ENCODE measurements at regions not wholly inside any gene's neighbourhood (a gene's known extent, or its start where the extent isn't known, plus 50 kb on each side); places are given as distances from the start of the nearest gene placed in this dataset.

DNA sequence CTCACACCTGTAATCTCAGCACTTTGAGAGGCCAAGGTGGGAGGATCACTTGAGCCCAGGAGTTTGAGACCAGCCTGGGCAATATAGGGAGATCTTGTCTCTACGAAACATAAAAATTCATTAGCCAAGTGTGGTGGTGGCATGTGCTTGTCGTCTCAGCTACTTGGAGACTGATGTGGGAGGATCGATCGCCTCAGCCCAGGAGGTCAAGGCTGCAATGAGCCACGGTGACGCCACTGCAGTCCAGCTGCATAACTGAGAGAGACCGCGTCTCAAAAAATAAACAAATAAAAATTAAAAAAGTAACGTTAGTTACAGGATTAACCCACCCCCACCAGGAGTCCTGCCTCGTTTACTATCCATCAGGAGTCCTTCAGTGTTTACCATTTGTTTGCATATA is 345.1 kb downstream of the BTBD3 start:
- no peak for TF ChIP-seq CTCF (conservative IDR thresholded peaks at IDR 0.05 in 1 of 2, IDR thresholded peaks at IDR 0.05 in 1 of 2; ENCODE audit: low read depth in 1 of 2, low read length in 2 of 2)
- no peak for TF ChIP-seq EZH2 (IDR thresholded peaks at IDR 0.05; ENCODE audit: low read length, missing control alignments)
